Mucosa of descending colon (tissue), 3 donors: ENCODE measurements at regions not wholly inside any gene's neighbourhood (a gene's known extent, or its start where the extent isn't known, plus 50 kb on each side); places are given as distances from the start of the nearest gene placed in this dataset.

Experiments
- ATAC-seq: fragments of 200-7000 bp; cut with Tn5 transposase; one replicate; pipeline ENCODE4 v1.9.1; 2020; ENCODE audit warnings: mild to moderate bottlenecking, moderate library complexity
- DNase-seq, 3 donors: peaks; one replicate each; pipeline ENCODE4 v3.0.0-alpha.2; 2020
- H3K36me3 ChIP-seq: fragments of 200-600 bp; one replicate; pipeline ENCODE4 v1.8.0; 2021; ENCODE audit warnings: low read depth, mild to moderate bottlenecking
- H3K4me1 ChIP-seq: fragments of 200-600 bp; one replicate; pipeline ENCODE4 v1.8.0; 2021; ENCODE audit warnings: low read depth, mild to moderate bottlenecking
- H3K4me3 ChIP-seq: fragments of 200-600 bp; one replicate; pipeline ENCODE4 v1.8.0; 2021; ENCODE audit warnings: mild to moderate bottlenecking
- H3K9me3 ChIP-seq: fragments of 200-600 bp; one replicate; pipeline ENCODE4 v1.8.0; 2021; ENCODE audit warnings: mild to moderate bottlenecking
- intact Hi-C, 2 donors: fragments of 100-400 bp; cut with DNase I in 1 of 2; cut with micrococcal nuclease in 1 of 2; formaldehyde crosslinking; loops; one replicate each; pipeline versions ENCODE4 v1.11.0 to v1.11.1; 2022; cut with DNase I, micrococcal nuclease
- TF ChIP-seq, protein P1 (sequence below): fragments of 200-600 bp; IDR thresholded peaks from one replicate; pipeline ENCODE4 v1.8.0; 2022; ENCODE audit warnings: antibody characterized with exemption, mild to moderate bottlenecking
- donor health status: DM: no; HTN: no; CAD: no; lungs with moderate emphysema.
- donor health status: DM: no; HTN: no; CAD: no.
- donor health status: DM: no; HTN: yes; CAD: no.

DNA sequence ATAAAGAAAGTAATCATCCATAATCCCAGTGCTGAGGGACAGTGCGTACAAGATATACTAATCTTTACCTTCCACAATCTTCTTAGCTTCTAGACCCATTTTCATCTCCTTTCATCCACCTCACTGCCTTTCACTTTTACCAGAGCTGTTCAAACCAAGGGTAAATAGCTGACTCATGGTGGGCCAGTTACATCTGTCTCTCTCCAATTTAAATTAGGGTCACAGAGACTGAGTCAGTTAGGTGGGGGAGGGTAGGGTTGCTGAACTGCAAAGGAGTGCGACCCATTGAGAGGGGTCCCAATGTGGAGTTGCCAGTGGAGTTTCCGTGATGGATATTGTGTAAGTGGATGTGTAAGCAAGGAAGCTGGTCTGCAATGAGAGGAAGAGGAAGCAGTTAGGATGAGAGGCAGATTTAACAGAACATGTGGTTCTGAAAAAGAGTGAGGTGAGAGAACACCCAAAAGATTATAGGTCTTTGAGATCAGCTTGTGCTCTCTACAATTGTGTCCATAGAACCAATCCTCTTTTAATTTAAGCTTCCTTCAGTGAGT is 83.5 kb downstream of the GP2 start:
- ATAC-seq: no peak
- H3K36me3 ChIP-seq: no peaks in the 10 kb centered on the region

DNA sequence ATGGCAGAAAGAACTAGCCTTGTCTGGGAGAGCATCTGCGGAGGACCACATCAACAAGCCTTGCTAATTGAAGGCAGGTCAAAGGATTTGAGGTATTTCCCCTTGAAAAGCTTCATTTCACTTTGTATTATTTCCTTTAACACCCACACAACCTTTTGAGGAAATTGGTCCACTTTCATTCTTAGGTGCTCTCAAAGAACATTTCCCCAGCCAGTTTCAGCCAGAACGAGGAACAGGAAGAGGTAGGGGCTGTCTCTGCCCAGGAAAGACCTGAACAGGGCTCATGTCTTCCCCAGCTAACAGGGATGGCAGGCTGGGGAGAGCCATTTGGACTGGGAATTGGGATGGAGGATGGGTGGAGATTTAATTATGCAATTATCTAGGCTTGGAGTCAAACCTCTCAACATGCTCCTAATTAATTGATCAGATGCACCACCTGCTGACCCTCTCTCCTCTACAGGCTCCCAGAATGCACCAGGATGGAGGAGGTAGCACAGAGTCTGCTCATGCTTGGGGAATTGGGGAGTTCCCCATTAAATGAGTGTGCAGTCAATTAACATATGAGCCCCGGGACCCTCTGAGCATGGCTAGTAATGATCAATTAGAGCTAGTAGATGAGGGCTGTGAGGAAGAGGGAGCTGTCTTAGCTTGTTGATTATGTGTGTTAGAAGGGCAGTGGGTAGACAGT is 84.6 kb downstream of the GP2 start:
- no peaks in the 10 kb centered on the region for H3K36me3 ChIP-seq
- H3K4me3 ChIP-seq: no peak overlapping the region
- no peaks in the 10 kb centered on the region for H3K9me3 ChIP-seq
- no peak for ATAC-seq
- intact Hi-C loops: no loop called here
- no peak for DNase-seq
- TF ChIP-seq, protein P1, sequence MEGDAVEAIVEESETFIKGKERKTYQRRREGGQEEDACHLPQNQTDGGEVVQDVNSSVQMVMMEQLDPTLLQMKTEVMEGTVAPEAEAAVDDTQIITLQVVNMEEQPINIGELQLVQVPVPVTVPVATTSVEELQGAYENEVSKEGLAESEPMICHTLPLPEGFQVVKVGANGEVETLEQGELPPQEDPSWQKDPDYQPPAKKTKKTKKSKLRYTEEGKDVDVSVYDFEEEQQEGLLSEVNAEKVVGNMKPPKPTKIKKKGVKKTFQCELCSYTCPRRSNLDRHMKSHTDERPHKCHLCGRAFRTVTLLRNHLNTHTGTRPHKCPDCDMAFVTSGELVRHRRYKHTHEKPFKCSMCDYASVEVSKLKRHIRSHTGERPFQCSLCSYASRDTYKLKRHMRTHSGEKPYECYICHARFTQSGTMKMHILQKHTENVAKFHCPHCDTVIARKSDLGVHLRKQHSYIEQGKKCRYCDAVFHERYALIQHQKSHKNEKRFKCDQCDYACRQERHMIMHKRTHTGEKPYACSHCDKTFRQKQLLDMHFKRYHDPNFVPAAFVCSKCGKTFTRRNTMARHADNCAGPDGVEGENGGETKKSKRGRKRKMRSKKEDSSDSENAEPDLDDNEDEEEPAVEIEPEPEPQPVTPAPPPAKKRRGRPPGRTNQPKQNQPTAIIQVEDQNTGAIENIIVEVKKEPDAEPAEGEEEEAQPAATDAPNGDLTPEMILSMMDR: no peak
- no peaks in the 10 kb centered on the region for H3K4me1 ChIP-seq

More for the DNA sequence above, 83.5 kb downstream of the GP2 start:
- Histone ChIP-seq H3K9me3 (no peaks in the 10 kb centered on the region), H3K4me1 (no peaks in the 10 kb centered on the region), H3K4me3 (no peak overlapping the region)
- intact Hi-C loops: no loop called here
- DNase-seq: peak in 1 of 3 donors; percentile 3
- TF ChIP-seq, protein P1: no peak

DNA sequence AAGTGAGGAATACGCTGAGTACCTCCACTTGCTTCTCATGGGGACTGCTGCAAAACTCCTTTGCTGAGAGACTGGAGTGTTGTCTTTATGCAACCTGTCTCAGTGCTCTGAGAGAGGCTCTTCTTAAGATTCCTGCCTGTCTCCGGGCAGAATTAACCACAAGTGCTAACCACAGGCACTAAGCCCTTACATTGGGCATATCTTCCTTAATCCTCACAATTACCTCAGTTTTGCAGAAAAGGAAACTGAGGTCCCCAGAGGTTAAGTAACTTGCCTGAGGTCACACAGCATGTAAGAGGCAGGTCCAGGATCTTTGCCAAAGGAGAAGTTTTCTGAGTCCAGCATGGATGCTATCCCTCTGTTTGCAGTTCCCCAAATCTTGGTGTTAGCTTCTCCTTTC is 86.0 kb downstream of the GP2 start:
- H3K4me3 ChIP-seq: no peak overlapping the region
- no peaks in the 10 kb centered on the region for H3K36me3 ChIP-seq
- no peaks in the 10 kb centered on the region for H3K9me3 ChIP-seq
- TF ChIP-seq, protein P1: no peak
- intact Hi-C loops: no loop called here
- DNase-seq (no peak), ATAC-seq (no peak)
- no peaks in the 10 kb centered on the region for H3K4me1 ChIP-seq

DNA sequence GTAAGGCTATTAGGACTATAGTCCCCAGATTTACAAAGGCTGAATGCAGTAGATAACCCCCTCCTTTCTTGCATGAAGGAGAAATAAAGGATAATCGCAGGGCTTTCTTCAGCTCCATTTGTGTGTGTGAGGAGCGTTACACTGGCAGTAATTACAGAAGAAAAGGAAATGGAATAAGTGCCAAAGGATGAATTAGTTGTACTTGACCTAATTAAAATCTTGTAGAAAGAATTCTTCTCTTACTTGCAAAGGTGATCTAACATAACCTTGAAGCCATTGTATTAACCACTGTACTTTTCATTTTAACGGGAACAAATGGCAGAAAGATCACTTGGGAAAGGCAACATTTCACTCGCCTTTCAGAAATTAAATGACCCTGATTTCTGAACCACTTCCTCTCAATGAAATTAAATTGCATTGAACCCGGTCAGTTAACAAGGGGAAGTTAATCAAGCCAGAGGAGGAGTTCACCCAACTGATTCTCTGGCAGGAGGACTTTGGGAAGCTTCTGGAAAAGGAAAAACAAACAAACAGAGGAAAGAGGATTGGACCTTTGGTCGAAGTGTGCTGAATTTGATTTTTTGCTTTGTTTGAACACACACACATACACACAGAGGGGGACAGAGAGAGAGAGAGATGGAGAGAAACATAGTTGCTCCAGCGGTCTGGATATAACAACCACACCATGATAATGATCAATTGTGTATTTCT is 90.6 kb downstream of the GP2 start:
- no peak overlapping the region for H3K4me3 ChIP-seq
- H3K9me3 ChIP-seq: no peaks in the 10 kb centered on the region
- TF ChIP-seq, protein P1: no peak
- intact Hi-C loops: no loop called here
- H3K36me3 ChIP-seq: no peaks in the 10 kb centered on the region
- no peak for ATAC-seq
- no peak for DNase-seq
- no peaks in the 10 kb centered on the region for H3K4me1 ChIP-seq

DNA sequence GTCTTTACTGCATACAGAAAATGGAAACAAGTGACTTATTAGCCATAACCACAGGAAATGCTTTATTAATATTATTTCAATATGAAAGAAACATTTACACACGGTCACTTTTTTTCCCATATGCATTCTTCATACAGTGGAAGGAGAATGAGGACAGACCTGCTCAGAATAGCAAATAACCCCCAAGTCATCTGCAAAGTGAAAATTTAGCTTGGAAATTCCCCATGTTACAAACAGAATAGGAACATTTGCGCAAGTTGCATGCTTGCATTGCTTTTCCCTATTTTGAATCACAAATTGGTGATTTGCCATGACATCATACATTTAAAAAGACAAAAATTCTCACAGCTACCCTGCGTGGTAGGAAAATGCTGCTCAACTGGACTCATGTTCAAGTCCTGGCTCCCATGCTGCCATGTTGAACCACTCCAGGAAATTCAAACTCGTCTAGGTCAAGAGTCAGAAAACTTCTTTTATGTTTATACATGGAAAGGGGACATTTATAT is 102.0 kb downstream of the GP2 start:
- intact Hi-C loops: no loop called here
- Histone ChIP-seq H3K9me3 (no peaks in the 10 kb centered on the region), H3K36me3 (no peaks in the 10 kb centered on the region), H3K4me1 (no peaks in the 10 kb centered on the region), H3K4me3 (no peak overlapping the region)
- TF ChIP-seq, protein P1: no peak
- ATAC-seq (no peak), DNase-seq (no peak)
